ENCODE measurements at regions not wholly inside any gene's neighbourhood (a gene's known extent, or its start where the extent isn't known, plus 50 kb on each side); places are given as distances from the start of the nearest gene placed in this dataset.
"Not testable (repeated sequence)": the region's sequence is repeated elsewhere in the genome, so short reads cannot be mapped to it uniquely, and the experiment has no call there.

DNA sequence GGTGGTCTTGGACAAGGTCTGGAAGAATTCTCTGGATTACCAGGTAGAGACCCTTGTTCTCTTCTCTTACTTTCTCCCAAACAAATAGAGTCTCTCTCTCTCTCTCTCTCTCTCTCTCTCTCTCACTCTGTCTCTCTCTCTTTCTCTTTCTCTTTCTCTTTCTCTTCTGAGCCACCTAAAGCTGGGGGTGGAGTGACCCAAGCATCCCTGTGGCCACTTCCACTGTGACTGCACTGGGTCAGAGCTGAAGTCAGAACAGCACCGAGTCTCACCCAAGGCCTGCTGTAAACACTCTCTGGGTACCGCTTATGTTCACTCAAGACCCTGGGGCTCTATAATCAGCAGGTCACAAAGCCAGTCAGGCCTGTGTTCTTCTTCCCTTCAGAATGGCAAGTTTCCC, 513.7 kb downstream of the EBF1 start:
- peaks cover 8% of the 10 kb centered on the region for H3K4me1 ChIP-seq (ENCODE audit: insufficient read depth, low read length)

DNA sequence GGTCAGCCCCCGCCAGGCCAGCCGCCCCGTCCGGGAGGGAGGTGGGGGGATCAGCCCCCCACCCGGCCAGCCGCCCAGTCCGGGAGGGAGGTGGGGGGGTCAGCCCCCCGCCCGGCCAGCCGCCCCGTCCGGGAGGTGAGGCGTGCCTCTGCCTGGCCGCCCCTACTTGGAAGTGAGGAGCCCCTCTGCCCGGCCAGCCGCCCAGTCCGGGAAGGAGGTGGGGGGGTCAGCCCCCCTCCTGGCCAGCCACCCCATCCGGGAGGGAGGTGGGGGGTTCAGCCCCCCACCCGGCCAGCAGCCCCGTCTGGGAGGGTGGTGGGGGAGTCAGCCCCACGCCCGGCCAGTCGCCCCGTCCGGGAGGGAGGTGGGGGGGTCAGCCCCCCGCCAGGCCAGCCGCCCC, 517.0 kb downstream of the EBF1 start:
- not testable (repeated sequence) for H3K27me3 ChIP-seq (ENCODE audit: insufficient read depth, low read length); H3K36me3 ChIP-seq (ENCODE audit: insufficient read depth, low read length); H3K9ac ChIP-seq (ENCODE audit: low read depth, low read length); H3K27ac ChIP-seq (ENCODE audit: low read depth, low read length); H3K4me1 ChIP-seq (ENCODE audit: insufficient read depth, low read length); H3K4me3 ChIP-seq (ENCODE audit: low read length)
- 96% methylated on average over 27 of the region's 27 CpGs for WGBS
- H3K9me3 ChIP-seq (ENCODE audit: insufficient read depth, low read depth, low read length), result peaks cover 37% of the 10 kb centered on the region; the same call in 1 of the 2 replicates

More for the DNA sequence above, 513.7 kb downstream of the EBF1 start:
- Histone ChIP-seq H3K4me3 (ENCODE audit: low read length) (no peak overlapping the region), H3K27me3 (ENCODE audit: insufficient read depth, low read length) (no peaks in the 10 kb centered on the region), H3K27ac (ENCODE audit: low read depth, low read length) (no peak overlapping the region), H3K9me3 (ENCODE audit: insufficient read depth, low read depth, low read length) (peaks cover 16% of the 10 kb centered on the region; the same call in 1 of the 2 replicates), H3K36me3 (ENCODE audit: insufficient read depth, low read length) (no peaks in the 10 kb centered on the region), H3K9ac (ENCODE audit: low read depth, low read length) (no peak overlapping the region)
- 94% methylated on average over 2 of the region's 2 CpGs for WGBS

- WGBS, result 95% methylated on average over 3 of the region's 3 CpGs
- Histone ChIP-seq H3K27ac (ENCODE audit: low read depth, low read length) (no peak overlapping the region), H3K9me3 (ENCODE audit: insufficient read depth, low read depth, low read length) (peaks cover 12% of the 10 kb centered on the region)
Measured at GRCh38 chr5:158573829-158574228, 525.9 kb downstream of the EBF1 start.

DNA sequence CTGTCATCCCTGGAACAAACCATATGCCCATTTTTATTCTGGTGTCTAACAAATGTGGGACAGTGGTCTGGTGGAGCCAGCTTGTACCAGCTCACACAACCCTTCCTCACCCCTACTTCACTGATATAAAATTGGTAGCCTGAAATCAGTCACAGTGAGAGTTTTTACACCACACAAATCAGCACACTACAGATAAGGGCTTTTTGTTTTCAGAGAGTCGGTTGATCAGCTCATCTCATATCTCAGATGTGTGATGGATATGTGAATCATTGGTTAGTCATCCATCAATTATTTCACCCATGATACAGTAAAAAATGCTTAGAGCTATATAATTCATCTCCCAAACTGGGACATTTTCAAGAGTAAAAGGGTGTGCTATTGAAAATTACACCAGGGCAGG, 529.2 kb downstream of the EBF1 start:
- H3K27ac ChIP-seq (ENCODE audit: low read depth, low read length), result no peak overlapping the region; the same call in 1 of the 2 replicates
- no peaks in the 10 kb centered on the region for H3K9me3 ChIP-seq (ENCODE audit: insufficient read depth, low read depth, low read length)
- no peaks in the 10 kb centered on the region for H3K36me3 ChIP-seq (ENCODE audit: insufficient read depth, low read length)
- H3K4me1 ChIP-seq (ENCODE audit: insufficient read depth, low read length), result peaks cover 14% of the 10 kb centered on the region; the same call in 1 of the 2 replicates
- H3K4me3 ChIP-seq (ENCODE audit: low read length), result no peak overlapping the region
- no peak overlapping the region for H3K9ac ChIP-seq (ENCODE audit: low read depth, low read length)
- WGBS, result no CpG with 5 or more reads among the region's 1 CpG
- H3K27me3 ChIP-seq (ENCODE audit: insufficient read depth, low read length), result no peaks in the 10 kb centered on the region

More at GRCh38 chr5:158573829-158574228, 525.9 kb downstream of the EBF1 start:
- Histone ChIP-seq H3K36me3 (ENCODE audit: insufficient read depth, low read length) (no peaks in the 10 kb centered on the region), H3K4me1 (ENCODE audit: insufficient read depth, low read length) (peaks cover 14% of the 10 kb centered on the region; the same call in 1 of the 2 replicates), H3K27me3 (ENCODE audit: insufficient read depth, low read length) (no peaks in the 10 kb centered on the region), H3K9ac (ENCODE audit: low read depth, low read length) (no peak overlapping the region), H3K4me3 (ENCODE audit: low read length) (no peak overlapping the region)

GRCh38 chr5:158569534-158569933, 530.2 kb downstream of the EBF1 start:
- Histone ChIP-seq H3K9ac (ENCODE audit: low read depth, low read length) (no peak overlapping the region), H3K27me3 (ENCODE audit: insufficient read depth, low read length) (no peaks in the 10 kb centered on the region), H3K36me3 (ENCODE audit: insufficient read depth, low read length) (no peaks in the 10 kb centered on the region), H3K9me3 (ENCODE audit: insufficient read depth, low read depth, low read length) (no peaks in the 10 kb centered on the region), H3K4me1 (ENCODE audit: insufficient read depth, low read length) (peaks cover 14% of the 10 kb centered on the region; the same call in 1 of the 2 replicates), H3K4me3 (ENCODE audit: low read length) (no peak overlapping the region), H3K27ac (ENCODE audit: low read depth, low read length) (peak overlapping the region; percentile 36; the same call in 1 of the 2 replicates)
- 53% methylated on average over 3 of the region's 4 CpGs for WGBS

GRCh38 chr5:158565017-158565789, 534.5 kb downstream of the EBF1 start:
- Histone ChIP-seq H3K4me1 (ENCODE audit: insufficient read depth, low read length) (peaks cover 14% of the 10 kb centered on the region; the same call in 1 of the 2 replicates), H3K9ac (ENCODE audit: low read depth, low read length) (no peak overlapping the region), H3K27me3 (ENCODE audit: insufficient read depth, low read length) (no peaks in the 10 kb centered on the region), H3K4me3 (ENCODE audit: low read length) (no peak overlapping the region), H3K27ac (ENCODE audit: low read depth, low read length) (no peak overlapping the region), H3K36me3 (ENCODE audit: insufficient read depth, low read length) (no peaks in the 10 kb centered on the region), H3K9me3 (ENCODE audit: insufficient read depth, low read depth, low read length) (no peaks in the 10 kb centered on the region)
- WGBS, result 92% methylated on average over 3 of the region's 3 CpGs

DNA sequence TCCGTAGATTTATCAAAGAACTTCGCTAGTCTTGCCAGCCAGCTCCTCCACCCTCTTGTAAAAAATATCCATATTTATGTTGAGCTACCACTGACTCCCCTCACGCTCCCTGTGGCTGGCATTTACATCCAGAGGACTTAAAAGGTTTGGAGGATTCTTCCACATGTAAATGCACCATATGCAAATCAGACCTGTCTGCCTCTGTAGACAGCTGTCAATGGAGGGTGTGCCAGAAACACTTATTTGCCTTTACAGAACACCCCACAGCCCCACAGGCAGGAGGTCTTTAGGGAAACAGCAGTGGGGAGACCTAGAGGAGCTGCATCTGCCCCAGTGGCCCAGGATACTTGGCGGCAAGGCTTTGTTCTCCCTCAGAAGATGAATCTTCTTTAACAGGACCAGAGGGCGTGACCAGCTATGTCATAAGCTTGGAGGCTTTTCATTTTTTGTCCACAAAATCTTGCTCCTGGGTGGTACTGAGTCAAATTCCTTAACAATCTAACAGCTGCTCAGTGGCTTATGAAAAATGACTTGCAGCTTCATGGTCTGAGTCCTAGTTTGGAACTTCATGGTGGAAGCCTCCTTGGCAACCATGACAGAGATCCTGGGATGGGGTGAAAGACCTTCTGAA, 535.8 kb downstream of the EBF1 start:
- 85% methylated on average over 5 of the region's 5 CpGs for WGBS
- Histone ChIP-seq H3K9ac (ENCODE audit: low read depth, low read length) (no peak overlapping the region), H3K36me3 (ENCODE audit: insufficient read depth, low read length) (no peaks in the 10 kb centered on the region), H3K4me3 (ENCODE audit: low read length) (no peak overlapping the region), H3K4me1 (ENCODE audit: insufficient read depth, low read length) (0 out of 2 replicates have a peak, but pooled peaks cover 2% of the 10 kb centered on the region), H3K27ac (ENCODE audit: low read depth, low read length) (no peak overlapping the region), H3K9me3 (ENCODE audit: insufficient read depth, low read depth, low read length) (no peaks in the 10 kb centered on the region), H3K27me3 (ENCODE audit: insufficient read depth, low read length) (no peaks in the 10 kb centered on the region)

DNA sequence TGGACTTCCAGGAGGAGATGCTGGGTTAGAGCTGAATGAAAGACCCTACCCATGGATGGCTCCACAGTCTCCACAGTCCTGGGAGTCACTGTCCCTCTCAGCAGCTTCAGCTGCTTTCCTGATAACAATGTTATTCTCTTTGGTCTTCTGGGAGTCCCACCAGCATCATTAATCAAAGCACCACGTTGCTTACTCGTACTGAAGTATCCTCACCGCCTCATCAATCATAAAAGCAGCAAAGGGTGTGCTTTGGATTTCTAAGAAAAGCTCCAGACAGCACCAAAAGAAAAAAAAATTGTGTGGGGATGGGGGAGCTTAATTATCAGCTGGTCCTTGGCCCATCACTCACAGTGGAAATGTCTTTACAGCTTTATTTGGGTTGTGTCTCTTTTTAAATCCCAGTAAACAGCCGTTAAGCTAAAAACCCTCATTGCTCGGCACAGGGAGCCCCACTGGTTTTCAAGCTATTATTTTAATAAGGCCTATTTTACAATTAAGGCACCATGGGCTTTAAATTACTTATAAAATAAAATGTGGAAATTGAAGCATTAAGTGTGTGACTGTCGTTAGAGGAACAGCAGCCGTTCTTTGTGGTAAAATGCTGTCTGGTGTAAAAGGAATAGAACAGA, 538.0 kb downstream of the EBF1 start:
- H3K27ac ChIP-seq (ENCODE audit: low read depth, low read length), result no peak overlapping the region
- no peaks in the 10 kb centered on the region for H3K36me3 ChIP-seq (ENCODE audit: insufficient read depth, low read length)
- WGBS, result 97% methylated on average over 6 of the region's 7 CpGs

DNA sequence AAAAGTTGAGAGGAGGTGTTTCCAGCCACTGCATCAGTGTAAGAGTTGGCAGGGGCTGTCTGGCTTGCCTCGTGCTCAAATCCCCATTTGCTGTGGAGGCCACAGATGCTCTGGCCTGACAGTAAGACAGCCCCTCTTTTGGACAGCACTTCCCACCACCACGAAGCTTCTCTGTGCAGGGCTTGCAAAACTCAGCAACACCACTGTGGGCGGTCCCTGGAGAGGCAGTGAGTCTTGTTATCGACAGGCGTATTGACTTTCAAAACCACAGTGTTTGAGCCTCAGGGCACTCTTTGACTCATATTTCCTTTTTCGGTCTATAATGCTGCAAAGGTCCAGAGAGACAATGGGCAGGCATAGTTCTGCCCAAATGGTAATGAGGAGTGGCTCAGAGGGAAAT, 539.5 kb downstream of the EBF1 start:
- no peaks in the 10 kb centered on the region for H3K27me3 ChIP-seq (ENCODE audit: insufficient read depth, low read length)
- 73% methylated on average over 6 of the region's 6 CpGs for WGBS
- no peaks in the 10 kb centered on the region for H3K36me3 ChIP-seq (ENCODE audit: insufficient read depth, low read length)
- no peak overlapping the region for H3K27ac ChIP-seq (ENCODE audit: low read depth, low read length)
- H3K4me1 ChIP-seq (ENCODE audit: insufficient read depth, low read length), result 0 out of 2 replicates have a peak, but pooled peaks cover 2% of the 10 kb centered on the region
- H3K4me3 ChIP-seq (ENCODE audit: low read length), result no peak overlapping the region
- H3K9ac ChIP-seq (ENCODE audit: low read depth, low read length), result no peak overlapping the region
- H3K9me3 ChIP-seq (ENCODE audit: insufficient read depth, low read depth, low read length), result no peaks in the 10 kb centered on the region

More for the DNA sequence above, 538.0 kb downstream of the EBF1 start:
- H3K4me1 ChIP-seq (ENCODE audit: insufficient read depth, low read length), result 0 out of 2 replicates have a peak, but pooled peaks cover 2% of the 10 kb centered on the region
- no peaks in the 10 kb centered on the region for H3K9me3 ChIP-seq (ENCODE audit: insufficient read depth, low read depth, low read length)
- H3K9ac ChIP-seq (ENCODE audit: low read depth, low read length), result no peak overlapping the region
- no peaks in the 10 kb centered on the region for H3K27me3 ChIP-seq (ENCODE audit: insufficient read depth, low read length)
- H3K4me3 ChIP-seq (ENCODE audit: low read length), result no peak overlapping the region

- H3K27me3 ChIP-seq (ENCODE audit: insufficient read depth, low read length), result no peaks in the 10 kb centered on the region
- H3K4me1 ChIP-seq (ENCODE audit: insufficient read depth, low read length), result 0 out of 2 replicates have a peak, but pooled peaks cover 2% of the 10 kb centered on the region
Measured at GRCh38 chr5:158559643-158560042, 540.1 kb downstream of the EBF1 start.

GRCh38 chr5:158559066-158559465, 540.6 kb downstream of the EBF1 start:
- H3K9me3 ChIP-seq (ENCODE audit: insufficient read depth, low read depth, low read length), result no peaks in the 10 kb centered on the region

More at GRCh38 chr5:158559643-158560042, 540.1 kb downstream of the EBF1 start:
- H3K9ac ChIP-seq (ENCODE audit: low read depth, low read length), result no peak overlapping the region
- H3K9me3 ChIP-seq (ENCODE audit: insufficient read depth, low read depth, low read length), result no peaks in the 10 kb centered on the region
- WGBS, result 99% methylated on average over 7 of the region's 7 CpGs
- H3K4me3 ChIP-seq (ENCODE audit: low read length), result no peak overlapping the region
- no peaks in the 10 kb centered on the region for H3K36me3 ChIP-seq (ENCODE audit: insufficient read depth, low read length)
- no peak overlapping the region for H3K27ac ChIP-seq (ENCODE audit: low read depth, low read length)

More at GRCh38 chr5:158559066-158559465, 540.6 kb downstream of the EBF1 start:
- Histone ChIP-seq H3K27me3 (ENCODE audit: insufficient read depth, low read length) (no peaks in the 10 kb centered on the region), H3K9ac (ENCODE audit: low read depth, low read length) (no peak overlapping the region), H3K4me3 (ENCODE audit: low read length) (no peak overlapping the region), H3K4me1 (ENCODE audit: insufficient read depth, low read length) (0 out of 2 replicates have a peak, but pooled peaks cover 2% of the 10 kb centered on the region), H3K36me3 (ENCODE audit: insufficient read depth, low read length) (no peaks in the 10 kb centered on the region), H3K27ac (ENCODE audit: low read depth, low read length) (no peak overlapping the region)
- WGBS, result 98% methylated on average over 4 of the region's 4 CpGs
